Hematopoietic multipotent progenitor cell treated with erythropoietin and hydrocortisone succinate and interleukin-3 and kit ligand, for 4 days (in vitro differentiated cells): ENCODE measurements at regions not wholly inside any gene's neighbourhood (a gene's known extent, or its start where the extent isn't known, plus 50 kb on each side); places are given as distances from the start of the nearest gene placed in this dataset.

Source experiments
- DNase-seq: peaks from one replicate; pipeline ENCODE4 v3.0.0-alpha.2; 2015

DNA sequence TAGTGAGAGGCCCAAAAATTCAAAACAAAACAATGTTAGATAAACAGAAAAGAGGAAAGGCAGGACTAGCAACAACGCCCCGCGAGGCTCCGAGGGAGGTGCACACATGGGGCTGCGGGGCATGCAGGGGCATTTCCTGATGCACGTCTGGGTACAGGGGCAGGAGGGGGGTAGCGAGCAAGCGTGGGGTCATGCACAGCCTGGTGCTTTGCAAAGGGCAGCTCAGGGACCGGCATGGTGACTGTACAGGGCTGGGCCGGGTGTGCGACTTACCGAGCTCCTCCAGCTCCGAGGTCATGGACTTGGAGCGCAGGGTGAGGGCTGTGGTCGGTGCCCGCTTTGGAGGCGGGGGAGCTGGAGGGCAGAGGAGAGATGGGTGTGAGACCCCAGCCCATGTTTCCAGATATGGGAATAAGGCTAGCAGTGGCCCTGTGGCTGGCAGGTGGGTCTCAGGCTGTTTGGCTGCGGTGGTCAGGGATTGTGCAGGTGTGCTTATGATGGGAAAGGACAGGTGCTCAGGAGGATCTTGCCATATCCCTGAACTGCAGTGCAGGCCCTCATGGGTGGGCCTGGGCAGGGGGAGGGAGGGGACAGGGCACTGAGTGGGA, 103.7 kb downstream of the CTTN start:
- DNase-seq, result no peak

DNA sequence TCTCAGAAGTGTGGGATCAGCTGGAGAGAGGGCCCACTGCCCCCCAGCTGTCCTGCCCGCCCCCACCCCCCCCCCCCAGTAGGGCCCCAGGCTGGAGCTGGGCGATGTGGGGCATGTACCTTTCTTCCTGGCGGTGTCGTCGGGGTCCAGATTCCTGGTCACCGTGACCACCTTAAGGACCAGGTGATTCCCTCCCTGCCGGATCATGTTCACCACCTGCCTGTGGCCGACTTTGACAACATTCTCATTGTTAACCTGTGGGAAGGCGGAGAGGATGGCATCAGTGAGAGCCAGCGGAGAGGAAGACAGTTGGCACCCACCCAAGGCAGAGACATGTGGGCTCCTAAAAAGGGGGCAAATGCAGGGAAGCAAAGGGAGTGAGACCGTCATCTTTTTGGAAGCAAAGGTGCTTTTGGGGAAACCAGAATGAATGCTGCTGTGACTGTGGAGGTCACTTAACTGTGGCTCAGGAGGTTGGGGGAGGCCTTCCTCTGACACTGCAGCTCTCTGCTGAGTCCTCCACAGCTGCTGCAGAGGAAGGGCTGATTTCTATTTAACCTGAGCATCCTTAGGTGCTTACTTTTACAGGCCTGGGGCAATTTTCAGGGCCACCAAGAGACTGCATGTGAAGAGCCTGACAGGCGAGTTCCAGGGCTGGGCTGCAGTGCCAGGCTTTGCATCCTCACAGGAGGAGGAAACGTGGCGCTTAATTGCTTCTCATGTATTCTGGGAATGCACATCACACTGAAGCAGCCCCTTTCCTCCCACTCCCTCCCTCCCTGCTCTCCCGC, 104.5 kb downstream of the CTTN start:
- no peak for DNase-seq

DNA sequence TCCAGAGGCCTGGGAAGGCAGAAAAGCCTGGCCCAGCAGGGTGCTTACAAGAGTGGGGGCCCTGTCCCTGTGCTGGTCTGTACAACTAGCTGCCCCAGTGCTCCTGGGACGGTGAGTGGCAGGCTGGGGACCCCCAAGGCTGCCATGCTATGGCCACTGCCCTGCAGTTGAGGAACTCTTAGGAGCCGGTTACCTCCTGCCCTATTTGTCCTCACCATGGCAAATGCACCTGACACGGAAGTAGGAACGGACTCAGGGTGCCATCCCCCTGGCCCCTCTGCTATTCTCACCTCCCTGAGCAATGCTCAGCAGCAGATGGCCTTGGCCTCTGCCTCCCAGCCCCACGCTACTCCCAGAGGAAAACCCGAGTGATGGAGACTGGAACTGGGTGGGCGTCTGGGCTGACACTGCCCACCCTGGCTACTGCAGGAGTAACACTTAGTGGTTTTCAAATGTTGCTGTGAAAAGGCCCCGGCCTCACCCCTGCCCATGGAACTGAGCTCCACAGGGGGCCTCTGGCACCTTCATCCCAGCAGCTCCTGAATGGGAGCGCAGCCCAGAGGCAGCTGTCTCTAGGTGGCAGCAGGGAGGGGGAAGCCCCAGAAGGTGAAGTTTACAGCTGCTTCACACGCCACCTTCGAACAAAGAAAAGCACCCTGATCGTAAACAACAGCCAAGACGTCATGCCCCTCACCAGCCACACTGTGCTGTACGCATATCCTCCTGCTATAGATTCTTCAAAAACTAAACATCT, 105.3 kb downstream of the CTTN start:
- DNase-seq, result no peak

DNA sequence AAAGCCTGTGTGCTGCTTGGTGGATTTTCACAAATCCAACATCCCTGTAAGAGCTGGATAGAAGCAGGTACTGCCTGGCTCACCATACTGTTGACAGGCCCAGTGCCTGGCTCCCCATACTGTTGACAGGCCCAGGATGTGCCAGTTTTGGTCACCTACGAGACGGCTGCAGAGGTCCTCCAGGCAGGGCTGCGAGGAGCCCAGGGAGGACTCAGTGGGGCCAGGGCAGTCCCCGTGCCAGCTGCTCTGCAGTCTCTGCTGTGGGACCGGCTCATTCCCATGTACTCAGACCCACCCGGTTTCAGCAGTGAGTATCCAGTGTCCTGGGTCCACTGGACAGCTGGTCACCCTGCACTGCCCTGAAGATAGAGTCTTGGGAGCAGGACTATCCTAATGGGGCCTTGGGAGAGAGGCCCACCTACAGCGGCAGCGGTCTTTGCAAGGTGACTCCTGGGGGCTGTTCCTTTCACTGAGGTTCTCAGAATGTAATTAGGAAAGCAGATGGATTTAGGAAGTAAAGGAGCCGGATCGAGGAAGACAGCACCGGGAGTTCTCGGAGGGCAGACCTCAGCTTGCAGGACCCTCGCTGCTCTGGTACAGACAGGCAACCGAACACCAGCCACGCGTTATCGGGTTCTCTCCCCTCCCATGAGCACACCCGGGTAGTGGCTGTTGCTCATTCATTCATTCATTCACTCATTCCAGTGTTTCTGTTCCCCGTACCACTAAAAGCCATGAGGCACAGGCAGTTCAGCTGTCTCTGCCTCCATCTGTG, 106.1 kb downstream of the CTTN start:
- DNase-seq, result no peak

DNA sequence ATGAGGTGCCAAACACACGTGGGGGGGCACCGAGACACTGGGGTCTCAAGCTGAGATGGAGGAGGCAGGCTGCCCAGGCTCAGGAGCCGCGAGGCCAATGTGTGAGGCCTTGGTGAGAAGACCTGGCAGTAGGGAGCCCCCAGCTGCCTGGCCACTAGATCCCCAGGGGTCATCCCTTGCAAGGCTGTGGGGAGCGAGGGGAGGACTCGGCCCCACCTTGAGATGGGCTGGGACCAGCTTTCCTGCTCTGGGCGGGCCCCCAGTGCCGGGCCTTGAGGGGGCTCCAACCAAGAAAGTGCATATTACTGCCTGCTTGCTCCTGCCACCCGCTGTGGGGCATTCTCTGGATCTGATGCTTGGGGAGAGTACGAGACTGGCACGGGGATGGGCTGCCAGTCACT, 107.0 kb downstream of the CTTN start:
- DNase-seq, result no peak

DNA sequence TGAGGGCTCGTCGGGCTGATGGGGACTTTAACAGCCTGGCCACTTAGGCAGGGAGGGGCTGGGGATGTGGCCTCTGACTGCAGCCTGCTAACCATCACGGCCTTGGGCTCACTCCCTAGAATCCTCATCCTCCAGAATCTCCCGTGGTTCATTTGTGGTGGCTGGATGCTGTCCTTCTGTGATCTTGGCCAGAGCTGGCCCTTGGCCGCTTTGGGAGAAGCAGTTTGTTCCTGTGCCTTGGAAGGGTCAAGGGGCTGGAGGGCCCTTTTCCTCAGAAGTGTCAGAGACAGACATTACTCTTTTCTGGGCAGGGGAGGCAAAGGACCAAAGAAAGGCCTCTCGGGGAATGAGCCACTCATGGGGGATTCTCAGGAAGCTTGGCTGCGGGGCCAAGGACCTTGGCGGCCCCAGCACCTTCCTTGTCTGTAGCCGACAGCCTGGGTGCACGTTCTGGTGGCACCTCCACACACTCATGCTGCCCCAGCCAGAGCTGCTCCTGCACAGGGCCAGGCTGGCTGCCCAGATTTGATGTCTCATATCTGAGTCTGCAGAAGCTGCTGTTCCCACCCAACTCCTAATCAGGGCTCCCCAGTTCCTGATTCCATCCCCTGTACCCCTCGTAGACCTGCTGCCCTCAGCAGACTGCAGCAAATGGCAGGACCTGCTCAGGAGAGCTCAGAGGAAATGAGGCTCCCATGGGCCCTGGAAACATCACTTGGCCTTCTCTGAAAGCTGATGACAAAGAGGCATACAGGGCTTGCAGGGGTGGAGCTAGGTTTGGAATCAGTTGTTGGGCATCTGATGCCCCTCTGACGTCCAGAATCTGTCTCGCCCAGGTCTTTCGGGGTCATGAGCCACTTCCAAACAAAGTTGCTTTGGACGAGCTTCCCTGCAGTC, 107.7 kb downstream of the CTTN start:
- no peak for DNase-seq

DNA sequence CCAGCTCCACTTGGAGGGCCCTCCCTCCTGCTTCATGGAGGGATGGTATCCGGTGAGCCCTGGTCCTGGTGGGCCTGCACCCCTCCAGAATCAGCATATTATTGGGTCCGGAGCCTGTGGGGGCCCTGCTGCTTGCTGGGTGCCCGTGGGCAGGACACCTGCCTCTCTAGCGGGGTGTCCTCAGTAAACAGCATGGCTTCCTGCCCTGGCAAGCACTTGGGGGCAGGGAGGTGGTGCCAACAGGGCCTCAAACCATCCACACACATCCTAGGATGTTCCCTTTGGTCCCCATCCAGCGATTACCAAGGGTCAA, 108.3 kb downstream of the CTTN start:
- no peak for DNase-seq

DNA sequence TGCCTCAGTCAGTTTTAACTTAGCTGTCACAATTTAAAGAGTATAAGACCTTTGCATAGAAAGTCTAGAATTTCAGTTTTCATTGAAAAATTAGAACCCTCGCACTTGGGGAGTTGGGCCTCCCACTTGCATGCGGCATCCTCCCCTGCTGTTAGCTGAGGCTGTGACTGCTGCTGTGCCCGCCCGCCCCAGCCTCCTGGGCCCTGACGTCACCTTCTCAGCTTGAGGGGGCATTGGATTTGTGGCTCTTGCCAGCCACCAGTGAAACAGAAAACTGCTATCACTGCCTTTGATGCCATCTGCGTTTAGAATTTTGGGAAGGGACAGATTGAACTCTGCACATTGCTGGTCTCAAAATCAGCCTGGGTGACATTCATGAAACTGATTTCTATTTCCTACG, 108.7 kb downstream of the CTTN start:
- no peak for DNase-seq

DNA sequence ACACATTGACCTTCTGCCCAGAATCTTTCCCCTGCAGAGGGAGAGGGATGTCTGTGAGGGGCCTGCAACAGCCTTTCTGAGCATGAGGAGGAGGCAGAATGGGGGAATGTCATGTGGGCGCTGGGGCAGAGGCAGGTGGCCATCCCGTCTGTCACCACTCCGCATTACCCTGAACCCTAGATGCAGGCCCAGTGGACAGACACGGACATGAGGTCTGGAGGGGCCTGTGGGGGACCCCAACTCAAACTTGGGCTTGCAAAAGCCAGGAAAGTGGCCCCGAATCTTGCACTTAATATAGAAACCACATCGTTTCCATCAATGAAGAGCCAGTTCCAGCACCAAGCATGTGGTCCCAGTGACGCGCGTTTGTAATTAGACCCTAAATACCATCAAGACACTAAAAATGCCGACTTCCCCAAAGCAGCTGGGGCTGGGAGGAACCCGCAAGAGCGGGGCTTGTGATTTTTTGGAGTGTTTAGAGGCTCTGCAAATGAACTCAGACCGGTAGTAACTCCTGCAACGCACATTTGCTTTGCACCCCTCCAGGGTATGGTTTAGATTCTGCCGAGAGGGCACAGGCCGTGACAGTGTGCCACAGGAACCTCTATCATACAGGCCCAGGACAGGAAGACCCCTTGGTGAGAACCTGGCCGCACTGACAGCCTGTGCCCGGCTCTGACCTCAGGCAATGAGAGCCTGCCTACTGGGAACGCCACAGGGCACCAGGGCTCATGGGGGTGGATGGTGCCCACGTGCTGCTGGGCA, 109.3 kb downstream of the CTTN start:
- no peak for DNase-seq

DNA sequence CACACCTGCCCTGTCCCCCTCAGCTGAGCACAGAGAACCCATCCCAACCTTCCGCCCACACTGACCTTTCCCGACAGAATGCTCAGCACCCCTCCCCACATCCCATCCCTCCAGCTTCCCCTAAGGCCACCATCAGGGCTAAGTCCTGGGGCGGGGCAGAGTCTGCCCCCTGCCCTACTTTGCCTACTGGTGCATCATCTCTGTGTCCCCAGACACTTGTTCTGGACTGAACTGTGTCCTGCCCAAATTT, 109.8 kb downstream of the CTTN start:
- DNase-seq, result no peak

DNA sequence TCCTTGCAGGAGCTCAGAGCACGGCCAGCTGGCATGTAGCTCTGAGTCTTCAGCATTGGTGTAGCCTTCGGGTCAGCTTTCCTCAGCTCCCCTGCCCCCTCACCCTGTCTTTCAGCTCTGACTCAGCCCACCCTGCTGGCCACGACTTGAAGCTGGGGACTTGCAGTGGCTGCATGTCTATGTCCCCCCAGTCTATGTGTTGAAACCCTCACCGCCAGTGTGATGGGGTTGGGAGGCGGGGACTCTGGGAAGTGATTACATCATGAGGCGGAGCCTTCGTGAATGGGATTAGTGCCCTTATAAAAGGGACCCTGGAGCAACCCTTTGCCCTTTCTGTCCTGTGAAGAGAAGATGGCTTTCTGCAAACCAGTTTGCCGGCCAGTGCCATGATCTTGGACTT, 111.1 kb downstream of the CTTN start:
- DNase-seq, result no peak

DNA sequence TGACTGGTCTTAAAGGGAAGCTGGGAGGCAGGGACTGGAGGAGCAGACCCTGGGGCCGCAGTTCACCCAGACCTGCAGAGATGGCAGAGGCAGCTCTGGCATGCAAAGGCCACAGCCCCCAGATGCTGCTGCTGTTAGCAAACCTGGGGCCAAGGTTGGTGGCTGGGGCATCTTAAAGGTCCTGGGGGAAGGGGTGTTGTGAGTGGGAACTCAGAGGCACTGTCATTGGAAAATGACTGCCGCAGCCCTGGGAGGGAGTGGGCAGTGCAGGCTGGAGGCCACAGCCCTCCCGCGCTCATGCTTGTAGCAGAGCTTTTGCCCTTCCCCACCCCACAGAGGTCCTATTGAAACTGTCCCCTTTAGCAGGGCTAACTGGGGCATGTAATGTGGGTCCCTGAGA, 111.8 kb downstream of the CTTN start:
- DNase-seq, result no peak

DNA sequence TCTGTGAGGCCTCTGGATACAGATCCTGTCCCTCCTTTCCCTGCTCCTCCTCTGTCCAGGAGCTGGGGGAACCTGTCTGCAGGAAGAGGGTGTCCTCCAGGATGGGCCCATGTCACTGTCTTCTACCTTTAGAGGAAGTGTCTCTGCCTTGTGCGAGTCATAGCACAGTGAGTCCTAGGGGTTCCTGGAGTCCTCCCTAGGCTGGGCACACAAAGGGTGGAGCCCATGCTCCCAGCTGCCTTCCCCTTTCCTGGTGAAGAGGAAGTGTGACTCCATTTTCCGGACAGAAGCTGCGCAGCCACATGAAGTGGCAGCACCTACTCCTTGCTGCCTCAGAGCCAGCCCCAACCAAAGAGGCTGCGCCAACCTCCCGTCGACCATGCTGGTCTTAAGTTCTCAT, 112.2 kb downstream of the CTTN start:
- DNase-seq, result no peak

DNA sequence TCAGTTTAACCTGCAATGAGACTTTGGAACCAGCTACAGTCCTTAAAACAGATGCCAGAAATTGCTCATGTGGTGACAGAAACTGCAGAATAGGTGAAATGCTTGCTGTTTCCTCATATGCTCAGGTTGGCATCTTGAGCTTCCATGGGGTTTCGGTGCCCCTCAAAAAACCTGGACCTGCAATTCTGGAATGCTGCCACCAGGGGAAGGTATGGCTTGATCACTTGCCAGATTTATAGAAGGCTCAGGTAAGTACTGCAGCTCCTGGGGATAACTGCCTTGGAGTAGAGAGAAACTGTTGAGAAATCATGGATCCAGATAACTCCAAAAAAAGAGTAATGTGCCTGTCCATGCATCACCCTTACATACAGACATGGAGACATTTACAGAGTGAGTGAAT, 113.0 kb downstream of the CTTN start:
- no peak for DNase-seq

DNA sequence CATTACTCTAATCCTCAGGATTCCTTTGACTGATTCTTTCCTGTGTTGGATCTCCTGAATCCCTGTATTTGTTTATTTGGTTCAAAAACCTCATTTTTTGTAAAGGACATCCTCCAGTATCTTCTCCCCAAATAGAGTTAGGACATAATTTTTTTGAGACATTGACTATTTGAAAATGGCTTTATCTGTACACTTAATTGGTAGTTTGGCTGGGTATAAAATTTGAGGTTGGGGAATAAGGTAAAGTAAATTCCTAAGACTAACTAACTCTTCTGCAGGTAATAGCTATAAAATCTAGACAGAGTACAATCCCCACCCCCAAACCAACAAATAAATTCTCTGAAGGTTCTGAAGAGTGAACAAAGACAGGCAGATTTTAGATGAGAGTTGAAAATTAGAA, 114.4 kb downstream of the CTTN start:
- DNase-seq, result no peak

DNA sequence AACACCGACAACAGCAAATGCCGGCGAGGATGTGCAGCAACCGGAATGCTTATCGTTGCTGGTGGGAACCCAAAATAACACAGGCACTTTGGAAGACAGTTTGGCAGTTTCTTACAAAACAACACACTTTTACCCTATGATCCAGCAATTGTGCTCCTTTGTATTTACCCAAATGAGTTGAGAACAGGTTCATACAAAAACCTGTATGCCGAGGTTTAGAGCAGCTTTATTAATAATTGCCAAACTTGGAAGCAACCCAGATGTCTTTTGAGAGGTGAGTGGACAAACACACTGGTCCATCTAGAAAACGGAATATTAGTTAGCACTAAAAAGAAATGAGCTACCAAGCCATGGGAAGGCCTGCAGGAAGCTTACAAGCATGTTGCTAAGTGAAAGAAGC, 118.9 kb downstream of the CTTN start:
- no peak for DNase-seq

DNA sequence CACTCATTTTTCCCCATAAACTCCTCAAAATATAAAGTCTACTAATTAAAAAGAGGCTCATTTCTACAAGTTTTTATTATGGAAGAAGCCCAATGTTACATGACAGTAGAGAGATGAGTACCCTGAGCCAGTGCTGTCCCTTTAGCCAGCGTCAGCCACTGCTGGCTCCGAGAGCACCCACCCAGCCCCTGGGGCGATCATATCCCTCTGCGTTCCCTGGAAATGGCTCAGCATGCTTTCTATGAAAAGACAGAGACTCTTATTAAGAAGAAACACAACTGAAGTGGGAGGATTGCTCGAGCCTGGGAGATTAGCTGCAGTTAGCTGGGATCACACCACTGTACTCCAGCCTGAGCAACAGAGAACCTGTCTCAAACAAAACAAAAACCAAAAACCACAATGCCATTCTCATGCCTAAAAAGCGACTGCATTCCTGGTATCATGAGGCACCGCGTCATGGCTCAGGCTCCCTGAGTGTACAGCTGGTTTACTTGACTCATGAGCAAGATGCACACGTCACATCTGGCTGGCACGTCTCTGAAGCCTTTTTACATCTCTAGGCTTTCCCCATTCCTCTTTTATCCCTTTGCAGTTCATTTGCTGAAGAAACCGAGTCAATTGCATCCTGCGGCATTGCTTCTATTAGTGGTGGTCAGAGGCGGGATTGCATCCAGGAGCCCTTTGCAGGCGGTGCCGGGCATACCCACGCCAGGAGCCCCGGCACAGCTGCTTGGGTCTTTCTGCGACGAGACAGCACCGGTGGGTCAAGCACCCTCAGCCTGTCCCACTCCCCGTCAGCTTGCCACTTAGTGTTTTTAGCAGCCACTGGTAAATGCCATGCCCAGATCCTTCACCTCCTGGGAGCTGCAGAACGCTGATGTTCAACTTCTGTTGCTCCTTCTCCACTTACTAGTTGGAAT, 119.9 kb downstream of the CTTN start:
- DNase-seq, result no peak

DNA sequence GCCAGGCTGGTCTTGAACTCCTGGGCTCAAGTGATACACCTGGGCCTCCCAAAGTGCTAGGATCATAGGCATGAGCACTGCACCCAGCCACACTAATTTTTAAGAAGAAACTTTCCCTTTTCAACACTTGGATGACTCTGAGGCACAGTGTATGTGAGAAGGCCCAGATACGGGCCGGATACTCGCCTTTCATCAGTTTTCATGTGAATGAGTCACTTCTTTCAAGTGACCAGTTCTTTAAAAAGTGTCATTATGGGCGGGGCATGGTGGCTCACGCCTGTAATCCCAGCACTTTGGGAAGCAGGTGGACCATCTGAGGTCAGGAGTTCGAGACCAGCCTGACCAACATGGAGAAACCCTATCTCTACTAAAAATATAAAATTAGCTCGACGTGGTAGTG, 120.8 kb downstream of the CTTN start:
- DNase-seq, result no peak

DNA sequence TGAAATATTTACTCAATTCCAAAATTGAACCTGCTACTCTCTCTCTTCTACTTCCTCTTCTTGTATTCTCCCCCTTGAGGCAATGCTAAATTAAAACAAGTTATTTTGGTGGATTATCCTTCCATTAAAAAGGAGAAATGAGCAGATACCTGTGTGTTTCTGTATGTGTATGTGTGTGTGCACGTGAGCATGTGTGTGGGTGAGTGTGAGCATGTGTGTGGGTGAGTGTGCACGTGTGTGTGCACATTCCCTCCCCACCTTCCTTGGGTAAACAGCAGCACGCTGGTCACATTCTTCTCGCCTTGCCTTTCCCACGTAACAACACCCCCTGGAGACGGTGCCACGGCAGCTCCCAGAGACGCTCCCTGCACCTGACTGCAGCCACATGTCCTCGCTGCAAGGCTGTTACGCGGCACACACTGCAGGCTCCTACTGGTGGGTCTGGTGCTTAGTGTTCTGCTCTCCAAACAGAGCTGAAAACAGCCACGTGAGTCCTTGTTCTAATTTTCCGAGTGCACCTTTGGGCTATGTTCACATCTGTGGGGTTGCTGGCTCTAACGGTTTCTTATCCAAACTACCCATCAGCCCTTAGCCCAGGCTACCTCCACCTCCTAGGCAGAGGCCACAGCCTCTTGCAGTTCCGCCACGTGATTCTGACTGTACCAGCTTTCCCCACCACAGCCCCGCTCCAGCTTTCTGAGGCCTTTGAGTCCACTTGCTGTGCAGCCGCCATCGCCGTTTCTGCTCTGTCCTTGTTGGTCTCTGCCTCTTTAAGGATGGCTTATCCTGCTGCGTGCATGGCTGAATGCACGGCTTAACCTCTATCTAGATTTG, 123.4 kb downstream of the CTTN start:
- no peak for DNase-seq

DNA sequence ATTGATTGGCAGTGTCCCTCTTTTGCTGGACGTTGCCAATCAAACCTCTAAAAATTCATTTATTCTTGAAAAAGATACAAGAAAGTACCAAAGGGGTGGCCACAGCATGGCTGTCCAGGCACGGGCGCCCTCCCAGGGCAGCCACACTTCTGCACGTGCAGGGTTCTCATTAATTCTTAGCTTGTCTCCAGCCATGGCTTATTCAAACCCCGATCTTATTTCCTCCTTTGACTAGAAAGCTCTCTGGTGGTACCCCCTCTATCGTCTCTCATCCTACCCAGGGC, 123.9 kb downstream of the CTTN start:
- DNase-seq, result no peak
